Neural cell (in vitro differentiated cells): ENCODE measurements at regions not wholly inside any gene's neighbourhood (a gene's known extent, or its start where the extent isn't known, plus 50 kb on each side); places are given as distances from the start of the nearest gene placed in this dataset.

ENCODE experiments used
- H2AFZ ChIP-seq: fragments of 200-600, 300-800 bp; sonication (generic), shearing (Covaris generic); 2 replicates; pipeline ENCODE4 v1.6.0; 2014; ENCODE audit warnings: low read depth, mild to moderate bottlenecking, antibody characterized with exemption, low read length, moderate library complexity
- H3F3A ChIP-seq: fragments of 200-600 bp; shearing (Covaris generic); 2 replicates; pipeline ENCODE4 v1.6.1; 2016; ENCODE audit warnings: mild to moderate bottlenecking, moderate library complexity, mixed read lengths, antibody characterized with exemption, low read length; ENCODE audit not compliant: insufficient read depth, poor library complexity, severe bottlenecking
- H3K27ac ChIP-seq: fragments of 200-600, 300-800 bp; sonication (generic), shearing (Covaris generic); 2 replicates; pipeline ENCODE4 v1.5.1; 2014; ENCODE audit warnings: mild to moderate bottlenecking, low read length, moderate library complexity
- H3K27me3 ChIP-seq: fragments of 300-800, 200-600 bp; sonication (generic), shearing (Covaris generic); 2 replicates; pipeline ENCODE4 v1.6.0; 2014; ENCODE audit warnings: mild to moderate bottlenecking, low read depth, low read length, moderate library complexity; ENCODE audit not compliant: insufficient read depth
- H3K36me3 ChIP-seq: fragments of 300-800, 200-600 bp; sonication (generic), shearing (Covaris generic); 2 replicates; pipeline ENCODE4 v1.5.1; 2014; ENCODE audit warnings: mild to moderate bottlenecking, antibody characterized with exemption, low read length, moderate library complexity; ENCODE audit not compliant: insufficient read depth
- H3K4me2 ChIP-seq: fragments of 300-800, 200-600 bp; sonication (generic), shearing (Covaris generic); 2 replicates; pipeline ENCODE4 v1.6.0; 2014; ENCODE audit warnings: mild to moderate bottlenecking, low read length
- H3K4me3 ChIP-seq: fragments of 300-800, 200-600 bp; sonication (generic), shearing (Covaris generic); 2 replicates; pipeline ENCODE4 v1.5.1; 2014; ENCODE audit warnings: mild to moderate bottlenecking, low read length, moderate library complexity
- H3K79me2 ChIP-seq: fragments of 200-600 bp; shearing (Covaris generic); replicated peaks from 2 replicates; pipeline ENCODE4 v1.6.0; 2014; ENCODE audit warnings: mild to moderate bottlenecking, low read length, moderate library complexity; ENCODE audit not compliant: insufficient read depth
- H3K9ac ChIP-seq: fragments of 300-800, 200-600 bp; sonication (generic), shearing (Covaris generic); 2 replicates; pipeline ENCODE4 v1.6.1; 2016; ENCODE audit warnings: mild to moderate bottlenecking, low read length, mixed read lengths
- H3K9me2 ChIP-seq: fragments of 200-600 bp; shearing (Covaris generic); 2 replicates; pipeline ENCODE4 v1.6.1; 2016; ENCODE audit warnings: mild to moderate bottlenecking, low read length, mixed read lengths; ENCODE audit not compliant: insufficient read depth
- H3K9me3 ChIP-seq: fragments of 200-600, 300-800 bp; sonication (generic), shearing (Covaris generic); 2 replicates; pipeline ENCODE4 v1.6.1; 2016; ENCODE audit warnings: mild to moderate bottlenecking, mixed run types, low read length, moderate library complexity, mixed read lengths
- H4K20me1 ChIP-seq: fragments of 200-600 bp; shearing (Covaris generic); 2 replicates; pipeline ENCODE4 v1.6.1; 2016; ENCODE audit warnings: mild to moderate bottlenecking, mixed run types; ENCODE audit not compliant: insufficient read depth
- CTCF ChIP-seq: fragments of 450-650 bp; IDR thresholded peaks from 2 replicates; pipeline ENCODE4 v1.5.1; 2014; ENCODE audit warnings: antibody characterized with exemption, mild to moderate bottlenecking, moderate library complexity; ENCODE audit not compliant: poor library complexity, severe bottlenecking
- EP300 ChIP-seq: fragments of 450-650 bp; conservative IDR thresholded peaks from 2 replicates; pipeline ENCODE4 v1.6.1; 2014; ENCODE audit warnings: antibody characterized with exemption, mild to moderate bottlenecking, moderate library complexity; ENCODE audit not compliant: poor library complexity, severe bottlenecking
- EZH2 ChIP-seq: fragments of 200-600, 300-800 bp; shearing (Covaris generic), sonication (generic); IDR thresholded peaks from 2 replicates; pipeline ENCODE4 v1.6.1; 2014; ENCODE audit warnings: antibody characterized with exemption, low read length, borderline replicate concordance, mild to moderate bottlenecking; ENCODE audit not compliant: insufficient read depth, poor library complexity, severe bottlenecking
- MXI1 ChIP-seq: fragments of 450-650 bp; conservative IDR thresholded peaks from 2 replicates; pipeline ENCODE4 v1.6.1; 2014; ENCODE audit warnings: antibody characterized with exemption, mild to moderate bottlenecking; ENCODE audit not compliant: poor library complexity, severe bottlenecking
- POLR2AphosphoS5 ChIP-seq: IDR thresholded peaks from 2 replicates; pipeline ENCODE4 v1.6.1; 2012
- RAD21 ChIP-seq: fragments of 450-650 bp; conservative IDR thresholded peaks from 2 replicates; pipeline ENCODE4 v1.6.1; 2014; ENCODE audit warnings: antibody characterized with exemption, mild to moderate bottlenecking, moderate library complexity
- REST ChIP-seq: IDR thresholded peaks from 2 replicates; pipeline ENCODE4 v1.6.1; 2012; ENCODE audit warnings: borderline replicate concordance
- SMC3 ChIP-seq: fragments of 450-650 bp; conservative IDR thresholded peaks from 2 replicates; pipeline ENCODE4 v1.6.1; 2014; ENCODE audit warnings: antibody characterized with exemption, mild to moderate bottlenecking, moderate library complexity; ENCODE audit not compliant: poor library complexity
- TAF1 ChIP-seq: IDR thresholded peaks from 2 replicates; pipeline ENCODE4 v1.6.1; 2012; ENCODE audit warnings: low read depth

DNA sequence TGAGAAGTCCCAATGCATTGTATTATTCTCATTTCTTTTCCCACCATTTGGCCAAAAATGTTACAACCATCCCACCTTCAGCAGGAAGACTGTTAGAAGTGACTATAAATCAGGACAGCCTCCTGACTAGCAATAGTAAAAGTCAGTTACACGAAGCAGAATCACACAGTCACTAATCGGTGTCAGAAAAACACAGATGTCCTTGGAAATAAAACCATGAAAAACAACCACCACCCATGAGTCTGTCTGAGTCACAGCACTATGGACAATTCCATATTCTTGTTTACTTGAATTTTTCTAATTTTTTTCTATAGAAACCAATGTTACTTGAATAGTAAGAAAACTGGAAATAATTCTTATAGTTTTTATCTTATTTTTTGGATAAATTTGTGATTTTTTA is 81.9 kb upstream of the FRMD4A start:
- no peaks in the 10 kb centered on the region for H3K27me3 ChIP-seq
- H3K36me3 ChIP-seq: no peaks in the 10 kb centered on the region
- H3K79me2 ChIP-seq: no peaks in the 10 kb centered on the region
- no peak overlapping the region for H3K9ac ChIP-seq
- no peaks in the 10 kb centered on the region for H3F3A ChIP-seq
- H3K4me2 ChIP-seq: no peak overlapping the region
- no peak overlapping the region for H3K27ac ChIP-seq
- H3K4me3 ChIP-seq: no peak overlapping the region
- TF ChIP-seq MXI1 (no peak), SMC3 (no peak), EZH2 (no peak), TAF1 (no peak), POLR2AphosphoS5 (no peak), REST (no peak), RAD21 (no peak), CTCF (no peak), EP300 (no peak)
- H3K9me3 ChIP-seq: no peaks in the 10 kb centered on the region
- H3K9me2 ChIP-seq: no peaks in the 10 kb centered on the region
- H2AFZ ChIP-seq: no peak overlapping the region
- no peaks in the 10 kb centered on the region for H4K20me1 ChIP-seq

- no peaks in the 10 kb centered on the region for H3F3A ChIP-seq
- no peak overlapping the region for H3K27ac ChIP-seq
- H3K9ac ChIP-seq: no peak overlapping the region
- no peak overlapping the region for H3K4me2 ChIP-seq
- no peak overlapping the region for H3K4me3 ChIP-seq
- no peaks in the 10 kb centered on the region for H3K9me2 ChIP-seq
- no peaks in the 10 kb centered on the region for H3K36me3 ChIP-seq
- H3K79me2 ChIP-seq: no peaks in the 10 kb centered on the region
- TF ChIP-seq CTCF: no peak
- TF ChIP-seq EP300: no peak
- TF ChIP-seq RAD21: no peak
- TF ChIP-seq TAF1: no peak
- TF ChIP-seq MXI1: no peak
- TF ChIP-seq SMC3: no peak
- no peak for TF ChIP-seq EZH2
- no peak for TF ChIP-seq POLR2AphosphoS5
- no peak for TF ChIP-seq REST
- H4K20me1 ChIP-seq: no peaks in the 10 kb centered on the region
- H3K9me3 ChIP-seq: no peaks in the 10 kb centered on the region
- H3K27me3 ChIP-seq: no peaks in the 10 kb centered on the region
- H2AFZ ChIP-seq: no peak overlapping the region
These were observed 79.2 kb upstream of the FRMD4A start for GRCh38 chr10:14409856-14410458.
